ENCODE measurements at regions not wholly inside any gene's neighbourhood (a gene's known extent, or its start where the extent isn't known, plus 50 kb on each side); places are given as distances from the start of the nearest gene placed in this dataset.

DNA sequence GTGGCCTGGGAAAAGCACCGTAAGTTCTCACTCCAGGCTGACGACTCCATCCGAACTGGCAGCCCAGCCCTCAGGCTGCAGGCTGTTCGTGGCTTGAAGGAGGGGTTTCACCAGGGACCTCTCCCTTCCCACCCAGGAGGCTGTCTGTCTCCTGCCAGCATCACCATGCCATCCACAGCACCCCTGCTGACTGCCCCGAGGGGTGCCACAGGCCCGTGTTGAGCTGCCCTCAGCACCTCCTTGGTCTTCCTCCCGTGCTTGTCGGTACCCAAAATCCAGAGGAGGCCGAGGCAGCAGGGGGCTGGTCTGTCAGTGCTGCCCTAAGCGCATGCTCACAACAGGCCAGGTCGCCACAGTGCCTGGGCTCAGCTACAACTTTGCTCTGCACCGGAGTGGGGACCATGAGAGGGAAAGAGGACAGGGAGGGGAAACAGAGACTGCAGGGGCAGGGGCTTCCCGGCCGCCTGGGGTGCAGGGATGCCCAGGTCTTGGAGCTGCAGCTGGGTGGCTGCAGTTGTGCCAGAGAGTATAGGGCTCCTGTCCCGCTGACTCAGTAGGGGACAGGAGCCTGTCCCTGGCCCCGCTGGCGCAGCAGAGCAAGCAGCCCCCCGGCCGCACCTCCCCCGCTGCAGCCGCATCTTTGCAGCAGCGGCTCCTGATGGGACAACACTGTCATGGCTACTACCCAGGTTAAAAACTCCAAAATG is 963.7 kb upstream of the CRIM1 start:
- Histone ChIP-seq H3K27ac (no peak overlapping the region), H3K4me1 (no peaks in the 10 kb centered on the region), H3K9me3 (no peaks in the 10 kb centered on the region), H3K4me3 (no peak overlapping the region), H3K27me3 (no peaks in the 10 kb centered on the region), H3K36me3 (no peaks in the 10 kb centered on the region)
- TF ChIP-seq EP300 (IDR thresholded peaks at IDR 0.05) (no peak), POLR2A (IDR thresholded peaks at IDR 0.05) (no peak)
- TF ChIP-seq, protein P1, sequence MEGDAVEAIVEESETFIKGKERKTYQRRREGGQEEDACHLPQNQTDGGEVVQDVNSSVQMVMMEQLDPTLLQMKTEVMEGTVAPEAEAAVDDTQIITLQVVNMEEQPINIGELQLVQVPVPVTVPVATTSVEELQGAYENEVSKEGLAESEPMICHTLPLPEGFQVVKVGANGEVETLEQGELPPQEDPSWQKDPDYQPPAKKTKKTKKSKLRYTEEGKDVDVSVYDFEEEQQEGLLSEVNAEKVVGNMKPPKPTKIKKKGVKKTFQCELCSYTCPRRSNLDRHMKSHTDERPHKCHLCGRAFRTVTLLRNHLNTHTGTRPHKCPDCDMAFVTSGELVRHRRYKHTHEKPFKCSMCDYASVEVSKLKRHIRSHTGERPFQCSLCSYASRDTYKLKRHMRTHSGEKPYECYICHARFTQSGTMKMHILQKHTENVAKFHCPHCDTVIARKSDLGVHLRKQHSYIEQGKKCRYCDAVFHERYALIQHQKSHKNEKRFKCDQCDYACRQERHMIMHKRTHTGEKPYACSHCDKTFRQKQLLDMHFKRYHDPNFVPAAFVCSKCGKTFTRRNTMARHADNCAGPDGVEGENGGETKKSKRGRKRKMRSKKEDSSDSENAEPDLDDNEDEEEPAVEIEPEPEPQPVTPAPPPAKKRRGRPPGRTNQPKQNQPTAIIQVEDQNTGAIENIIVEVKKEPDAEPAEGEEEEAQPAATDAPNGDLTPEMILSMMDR (IDR thresholded peaks at IDR 0.05), result no peak
- no peak for DNase-seq (ENCODE audit: low spot score in 2 of 2)
- 93 to 95% methylated on average over 20 to 22 of the region's 22 CpGs for WGBS, 2 donors

DNA sequence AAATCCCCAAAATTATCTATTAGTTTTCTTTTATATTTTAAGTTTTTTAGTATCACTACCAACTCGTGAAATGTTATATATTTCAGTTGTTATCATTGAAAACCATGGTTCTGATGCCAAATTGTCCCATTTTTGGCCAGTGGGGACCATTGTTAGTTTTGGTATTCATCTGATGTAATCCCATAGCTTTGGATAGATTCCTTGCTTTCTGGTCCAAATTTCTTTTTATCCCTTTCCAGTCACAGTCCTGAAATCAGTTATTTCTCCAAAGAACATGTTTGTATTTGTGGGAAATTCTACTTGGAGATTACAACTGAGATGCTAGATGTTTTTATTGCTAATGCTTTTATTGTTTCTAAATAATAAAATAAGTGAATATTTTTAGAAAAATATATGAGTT is 976.8 kb upstream of the CRIM1 start:
- Histone ChIP-seq H3K27me3 (no peaks in the 10 kb centered on the region), H3K4me1 (no peaks in the 10 kb centered on the region), H3K4me3 (no peak overlapping the region), H3K36me3 (no peaks in the 10 kb centered on the region), H3K27ac (no peak overlapping the region), H3K9me3 (no peaks in the 10 kb centered on the region)
- DNase-seq (ENCODE audit: low spot score in 2 of 2), result no peak
- TF ChIP-seq, protein P1 (IDR thresholded peaks at IDR 0.05), result no peak
- no peak for TF ChIP-seq POLR2A (IDR thresholded peaks at IDR 0.05)
- no peak for TF ChIP-seq EP300 (IDR thresholded peaks at IDR 0.05)
- WGBS, 2 donors, result 50 to 58% methylated on average over 1 of the region's 1 CpG

GRCh38 chr2:35374845-35375244 is 980.7 kb upstream of the CRIM1 start:
- DNase-seq (ENCODE audit: low spot score in 2 of 2), result no peak
- Histone ChIP-seq H3K9me3 (no peaks in the 10 kb centered on the region), H3K4me1 (no peaks in the 10 kb centered on the region), H3K27me3 (no peaks in the 10 kb centered on the region), H3K27ac (no peak overlapping the region), H3K36me3 (no peaks in the 10 kb centered on the region), H3K4me3 (no peak overlapping the region)
- 94 to 98% methylated on average over 4 of the region's 4 CpGs for WGBS, 2 donors
- no peak for TF ChIP-seq EP300 (IDR thresholded peaks at IDR 0.05)
- TF ChIP-seq POLR2A (IDR thresholded peaks at IDR 0.05), result no peak
- TF ChIP-seq, protein P1 (IDR thresholded peaks at IDR 0.05), result no peak

DNA sequence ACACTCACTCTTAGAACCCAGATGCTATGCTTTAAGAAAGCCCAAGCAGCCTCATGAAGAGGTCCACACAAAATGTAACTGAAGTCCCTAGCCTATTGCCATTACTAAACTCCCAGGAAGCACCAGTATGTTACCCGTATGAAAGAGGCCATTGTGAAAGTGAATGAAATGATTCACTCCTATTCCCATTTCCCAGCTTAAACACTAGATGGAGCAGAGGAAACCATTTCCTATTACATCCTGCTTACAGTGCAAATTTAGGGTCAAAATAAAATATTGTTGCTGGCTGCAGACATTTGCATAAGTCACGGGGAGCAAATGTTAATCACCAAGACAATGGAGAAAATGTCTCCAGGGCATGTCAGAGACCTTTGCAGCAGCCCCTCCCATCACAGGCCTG is 989.7 kb upstream of the CRIM1 start:
- WGBS, 2 donors, result 37 to 43% methylated on average over 2 of the region's 2 CpGs
- no peak for TF ChIP-seq POLR2A (IDR thresholded peaks at IDR 0.05)
- TF ChIP-seq, protein P1 (IDR thresholded peaks at IDR 0.05), result no peak
- TF ChIP-seq EP300 (IDR thresholded peaks at IDR 0.05), result no peak
- H3K9me3 ChIP-seq, result no peaks in the 10 kb centered on the region
- H3K36me3 ChIP-seq, result no peaks in the 10 kb centered on the region
- H3K4me3 ChIP-seq, result no peak overlapping the region
- no peaks in the 10 kb centered on the region for H3K4me1 ChIP-seq
- H3K27me3 ChIP-seq, result no peaks in the 10 kb centered on the region
- DNase-seq (ENCODE audit: low spot score in 2 of 2), result no peak
- H3K27ac ChIP-seq, result no peak overlapping the region

DNA sequence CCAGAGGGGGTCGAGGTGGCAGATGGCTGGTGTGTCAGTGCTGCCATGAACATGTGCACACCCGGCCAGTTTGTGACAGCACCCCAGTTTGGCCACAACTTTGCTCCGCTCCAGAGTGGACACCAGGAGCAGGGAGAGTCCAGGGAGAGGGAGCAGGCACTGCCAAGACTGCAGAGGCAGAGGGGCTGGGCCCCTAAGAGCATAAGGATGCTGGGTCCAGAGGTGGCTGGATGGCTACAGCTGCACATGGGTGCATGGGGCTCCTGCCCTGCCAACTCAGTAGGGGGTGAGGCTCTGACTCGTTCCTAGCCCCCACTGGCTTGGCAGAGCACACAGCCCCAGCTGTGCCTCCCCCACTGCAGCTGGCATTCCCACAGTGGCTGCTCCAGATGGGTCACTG is 999.2 kb upstream of the CRIM1 start:
- Histone ChIP-seq H3K27me3 (no peaks in the 10 kb centered on the region), H3K36me3 (no peaks in the 10 kb centered on the region), H3K4me1 (no peaks in the 10 kb centered on the region), H3K27ac (no peak overlapping the region), H3K9me3 (peaks cover 0 to 10% (median 0%) of the 10 kb centered on the region in 4 donors), H3K4me3 (no peak overlapping the region)
- TF ChIP-seq, protein P1 (IDR thresholded peaks at IDR 0.05), result no peak
- no peak for TF ChIP-seq POLR2A (IDR thresholded peaks at IDR 0.05)
- WGBS, 2 donors, result 80 to 94% methylated on average over 2 to 4 of the region's 4 CpGs
- DNase-seq (ENCODE audit: low spot score in 2 of 2), result no peak

Measured in tibial nerve (tissue), 4 donors.